GM12873 (cell line): ENCODE measurements at regions not wholly inside any gene's neighbourhood (a gene's known extent, or its start where the extent isn't known, plus 50 kb on each side); places are given as distances from the start of the nearest gene placed in this dataset.

ENCODE experiments used
- CTCF ChIP-seq: IDR thresholded peaks from 2 replicates; pipeline ENCODE4 v1.5.1; 2012; ENCODE audit warnings: low read depth, mild to moderate bottlenecking, moderate library complexity, low read length, control low read depth; ENCODE audit not compliant: insufficient read depth; ENCODE audit errors: missing control alignments

- no peak for TF ChIP-seq CTCF
Measured at GRCh38 chr1:56146449-56146848, 432.9 kb downstream of the PLPP3 start.

- TF ChIP-seq CTCF: no peak
Measured at GRCh38 chr1:56145581-56145980, 433.8 kb downstream of the PLPP3 start.

GRCh38 chr1:56142301-56142700 is 437.1 kb downstream of the PLPP3 start:
- TF ChIP-seq CTCF: no peak

GRCh38 chr1:56139836-56140235 is 439.5 kb downstream of the PLPP3 start:
- no peak for TF ChIP-seq CTCF

- no peak for TF ChIP-seq CTCF
Measured at GRCh38 chr1:56137521-56138505, 441.6 kb downstream of the PLPP3 start.

GRCh38 chr1:56137090-56137489 is 442.3 kb downstream of the PLPP3 start:
- TF ChIP-seq CTCF: no peak

GRCh38 chr1:56135864-56136147 is 443.6 kb downstream of the PLPP3 start:
- TF ChIP-seq CTCF: no peak
